HFFc6 (cell line): ENCODE measurements at regions not wholly inside any gene's neighbourhood (a gene's known extent, or its start where the extent isn't known, plus 50 kb on each side); places are given as distances from the start of the nearest gene placed in this dataset.

Source experiments
- DNase-seq: peaks from one replicate; pipeline ENCODE4 v3.0.0-alpha.2; 2018
- H3K27ac Mint-ChIP-seq: 2 replicates; pipeline ENCODE4 v1.8.0; 2020; ENCODE audit warnings: mild to moderate bottlenecking, mixed read lengths
- H3K27me3 Mint-ChIP-seq: 2 replicates; pipeline ENCODE4 v1.8.0; 2021; ENCODE audit warnings: mild to moderate bottlenecking, moderate library complexity, mixed read lengths; ENCODE audit not compliant: insufficient read depth
- H3K36me3 Mint-ChIP-seq: 2 replicates; pipeline ENCODE4 v1.8.0; 2021; ENCODE audit warnings: low read depth, mixed read lengths
- H3K4me1 Mint-ChIP-seq: 2 replicates; pipeline ENCODE4 v1.8.0; 2020; ENCODE audit warnings: low read depth, mixed read lengths
- H3K4me3 Mint-ChIP-seq: 2 replicates; pipeline ENCODE4 v1.8.0; 2020; ENCODE audit warnings: mild to moderate bottlenecking, moderate library complexity, mixed read lengths
- H3K9me3 Mint-ChIP-seq: 2 replicates; pipeline ENCODE4 v1.8.0; 2020; ENCODE audit warnings: mild to moderate bottlenecking, mixed read lengths
- CTCF ChIP-seq: fragments of 200-600 bp; sonication (generic); IDR thresholded peaks from 2 replicates; pipeline ENCODE4 v1.5.0; 2021; ENCODE audit warnings: antibody characterized with exemption, mild to moderate bottlenecking

DNA sequence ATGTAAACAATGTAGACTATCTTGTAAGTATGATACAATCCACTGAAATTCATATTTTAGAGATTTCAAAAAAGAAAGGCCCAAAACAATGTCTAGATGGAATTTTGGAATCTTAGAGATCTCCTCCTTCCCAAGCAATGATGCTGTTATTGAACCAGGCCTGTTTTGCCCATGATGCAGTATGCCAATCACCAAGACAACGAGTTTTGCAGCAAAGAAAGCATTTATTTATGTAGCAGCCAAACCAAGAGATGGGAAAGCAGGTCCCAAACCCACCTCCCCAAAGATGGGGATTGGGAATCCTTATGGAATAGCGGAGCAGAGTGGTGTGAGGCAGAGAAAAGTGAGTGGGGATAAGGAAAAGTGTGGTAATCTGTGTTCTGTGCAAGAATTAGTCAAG lies 197.8 kb upstream of the NT5E start:
- Mint-ChIP-seq H3K9me3 (no peaks in the 10 kb centered on the region; the same call in 1 of the 2 replicates), H3K4me3 (no peak overlapping the region), H3K4me1 (no peaks in the 10 kb centered on the region), H3K27ac (no peak overlapping the region), H3K36me3 (no peaks in the 10 kb centered on the region), H3K27me3 (peaks cover 4% of the 10 kb centered on the region; the same call in 1 of the 2 replicates)
- no peak for TF ChIP-seq CTCF
- no peak for DNase-seq

- Mint-ChIP-seq H3K4me1 (no peaks in the 10 kb centered on the region), H3K4me3 (no peak overlapping the region), H3K27me3 (peaks cover 4% of the 10 kb centered on the region; the same call in 1 of the 2 replicates), H3K36me3 (no peaks in the 10 kb centered on the region), H3K27ac (no peak overlapping the region), H3K9me3 (no peaks in the 10 kb centered on the region; the same call in 1 of the 2 replicates)
- DNase-seq, result no peak
- no peak for TF ChIP-seq CTCF
These were observed 198.6 kb upstream of the NT5E start for GRCh38 chr6:85251300-85251699.

GRCh38 chr6:85250586-85251220 lies 199.2 kb upstream of the NT5E start:
- no peak for DNase-seq
- TF ChIP-seq CTCF, result no peak
- Mint-ChIP-seq H3K27me3 (peaks cover 4% of the 10 kb centered on the region; the same call in 1 of the 2 replicates), H3K4me1 (no peaks in the 10 kb centered on the region), H3K9me3 (no peaks in the 10 kb centered on the region; the same call in 1 of the 2 replicates), H3K27ac (no peak overlapping the region), H3K36me3 (no peaks in the 10 kb centered on the region), H3K4me3 (no peak overlapping the region)

DNA sequence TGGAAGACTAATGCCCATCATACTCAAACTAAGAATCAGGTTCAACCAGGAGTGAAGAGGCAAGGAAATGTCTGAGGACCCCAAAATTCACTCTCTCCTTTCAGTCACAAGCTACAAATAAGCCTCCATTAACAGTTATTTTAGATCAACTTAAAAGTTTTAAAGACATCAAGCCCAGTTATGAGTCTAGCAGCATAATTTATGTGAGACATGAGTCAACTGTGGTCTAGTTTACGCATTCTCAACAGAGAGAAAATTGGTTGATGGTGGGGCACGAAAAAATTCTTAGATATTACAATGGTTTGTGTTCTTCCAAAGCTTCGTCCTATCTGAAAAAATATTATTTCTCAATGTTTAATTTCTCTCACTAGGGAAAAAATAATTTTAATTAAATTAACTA lies 204.9 kb upstream of the NT5E start:
- Mint-ChIP-seq H3K4me3 (no peak overlapping the region), H3K4me1 (no peaks in the 10 kb centered on the region), H3K27me3 (no peaks in the 10 kb centered on the region), H3K9me3 (no peaks in the 10 kb centered on the region), H3K36me3 (no peaks in the 10 kb centered on the region), H3K27ac (no peak overlapping the region)
- no peak for DNase-seq
- no peak for TF ChIP-seq CTCF

DNA sequence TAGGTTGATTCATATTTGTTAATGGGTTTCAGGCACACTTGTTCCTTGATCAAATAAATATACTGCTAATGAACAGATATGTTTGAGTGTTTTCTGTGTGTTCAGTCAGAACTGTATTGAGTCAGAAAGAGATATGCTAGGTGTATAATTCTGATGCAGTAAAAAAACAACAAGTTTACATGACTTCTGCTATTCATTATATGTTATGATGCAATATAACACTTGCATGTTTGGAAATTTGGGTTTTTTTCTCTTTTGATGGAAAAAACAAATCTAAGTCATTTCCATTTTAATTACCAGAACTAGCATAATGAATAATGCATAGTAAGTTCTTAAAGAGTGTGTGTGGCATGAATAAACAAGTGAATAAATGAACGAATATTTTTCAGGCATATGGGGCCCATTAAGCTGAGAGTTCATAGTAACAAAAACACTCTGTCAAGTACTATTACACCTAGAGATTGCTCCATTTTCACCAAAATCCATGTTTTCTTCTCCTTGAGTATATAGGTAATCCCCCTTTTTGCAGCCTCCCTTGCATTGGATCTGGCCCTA lies 208.3 kb upstream of the NT5E start:
- DNase-seq, result no peak
- H3K4me1 Mint-ChIP-seq, result no peaks in the 10 kb centered on the region
- H3K27ac Mint-ChIP-seq, result no peak overlapping the region
- no peaks in the 10 kb centered on the region for H3K36me3 Mint-ChIP-seq
- H3K9me3 Mint-ChIP-seq, result no peaks in the 10 kb centered on the region
- no peak for TF ChIP-seq CTCF
- H3K27me3 Mint-ChIP-seq, result no peaks in the 10 kb centered on the region
- H3K4me3 Mint-ChIP-seq, result no peak overlapping the region
